ENCODE measurements at regions not wholly inside any gene's neighbourhood (a gene's known extent, or its start where the extent isn't known, plus 50 kb on each side); places are given as distances from the start of the nearest gene placed in this dataset.

GRCh38 chr20:51306081-51306480 is 236.4 kb downstream of the NFATC2 start:
- no peak overlapping the region for H3K4me3 ChIP-seq (replicated peaks; ENCODE audit: low read depth, low read length)

GRCh38 chr20:51305316-51306052 is 237.0 kb downstream of the NFATC2 start:
- no peak for DNase-seq (ENCODE audit: extremely low read depth, low read depth)
- TF ChIP-seq CTCF (IDR thresholded peaks at IDR 0.05; ENCODE audit: low read depth, low read length, missing control alignments): no peak
- H3K4me3 ChIP-seq (replicated peaks; ENCODE audit: low read depth, low read length): no peak overlapping the region

More at GRCh38 chr20:51306081-51306480, 236.4 kb downstream of the NFATC2 start:
- TF ChIP-seq CTCF (IDR thresholded peaks at IDR 0.05; ENCODE audit: low read depth, low read length, missing control alignments): no peak
- DNase-seq (ENCODE audit: extremely low read depth, low read depth): no peak

GRCh38 chr20:51303731-51304670 is 238.5 kb downstream of the NFATC2 start:
- TF ChIP-seq CTCF (IDR thresholded peaks at IDR 0.05; ENCODE audit: low read depth, low read length, missing control alignments): no peak
- DNase-seq (ENCODE audit: extremely low read depth, low read depth): no peak
- no peak overlapping the region for H3K4me3 ChIP-seq (replicated peaks; ENCODE audit: low read depth, low read length)

GRCh38 chr20:51301026-51301425 is 241.5 kb downstream of the NFATC2 start:
- H3K4me3 ChIP-seq (replicated peaks; ENCODE audit: low read depth, low read length): no peak overlapping the region
- DNase-seq (ENCODE audit: extremely low read depth, low read depth): no peak
- no peak for TF ChIP-seq CTCF (IDR thresholded peaks at IDR 0.05; ENCODE audit: low read depth, low read length, missing control alignments)

- no peak for DNase-seq (ENCODE audit: extremely low read depth, low read depth)
- no peak for TF ChIP-seq CTCF (IDR thresholded peaks at IDR 0.05; ENCODE audit: low read depth, low read length, missing control alignments)
- no peak overlapping the region for H3K4me3 ChIP-seq (replicated peaks; ENCODE audit: low read depth, low read length)
These were observed 242.4 kb downstream of the NFATC2 start for GRCh38 chr20:51300104-51300503.

- TF ChIP-seq CTCF (IDR thresholded peaks at IDR 0.05; ENCODE audit: low read depth, low read length, missing control alignments): no peak
- H3K4me3 ChIP-seq (replicated peaks; ENCODE audit: low read depth, low read length): no peak overlapping the region
- no peak for DNase-seq (ENCODE audit: extremely low read depth, low read depth)
These were observed 243.1 kb downstream of the NFATC2 start for GRCh38 chr20:51299413-51299812.
